Peyer's patch (tissue), 4 donors: ENCODE measurements at regions not wholly inside any gene's neighbourhood (a gene's known extent, or its start where the extent isn't known, plus 50 kb on each side); places are given as distances from the start of the nearest gene placed in this dataset.

Experiments
- CTCF ChIP-seq, 6 experiments: fragments of 450-650 bp in 4 of 6; fragments of 200-600 bp in 2 of 6; sonication (generic) in 1 of 6; IDR thresholded peaks; one replicate each; pipeline ENCODE4 v1.5.1; 2017 to 2019; ENCODE audit warnings: antibody characterized with exemption in 6 of 6, mild to moderate bottlenecking in 3 of 6, moderate library complexity in 1 of 6
- POLR2A ChIP-seq, 2 donors: fragments of 450-650 bp; IDR thresholded peaks; one replicate each; pipeline ENCODE4 v1.5.1; 2017; ENCODE audit warnings: antibody characterized with exemption in 2 of 2, mild to moderate bottlenecking in 2 of 2, moderate library complexity in 2 of 2

DNA sequence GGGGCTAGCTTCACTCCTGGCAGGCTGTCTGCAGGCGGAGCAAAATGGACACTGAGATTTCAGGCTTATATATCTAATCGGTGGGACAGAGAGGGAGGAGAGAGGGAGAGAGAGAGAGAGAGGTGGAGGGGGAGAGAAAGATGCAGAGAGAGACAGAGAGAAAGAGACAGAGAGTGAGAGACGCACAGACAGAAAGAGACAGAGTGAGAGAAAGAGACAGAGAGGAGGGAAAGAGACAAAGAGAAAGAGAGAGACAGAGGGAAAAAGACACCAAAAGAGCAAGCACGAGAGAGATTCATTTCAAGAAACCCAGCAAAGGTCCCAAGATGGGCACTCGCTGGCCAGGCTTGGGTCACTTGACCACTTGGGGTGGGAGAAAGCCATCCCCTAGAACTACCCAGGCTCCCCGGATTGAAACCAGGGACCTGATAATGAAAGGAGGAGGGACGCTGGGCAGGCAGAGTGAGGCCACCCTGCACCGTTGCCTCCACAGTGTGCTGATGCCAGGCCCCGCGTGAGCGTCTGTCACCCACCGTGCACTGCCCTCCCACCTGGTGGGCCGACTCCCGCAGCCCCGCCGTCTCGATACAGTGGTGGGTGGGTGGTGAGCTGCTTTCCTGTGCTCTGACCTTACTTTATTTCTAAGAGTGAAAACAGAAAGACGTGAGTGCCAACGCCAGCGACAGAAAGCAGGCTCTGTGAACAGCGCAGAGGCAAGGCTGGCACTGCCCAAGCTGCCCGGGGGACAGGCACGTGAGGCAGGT is 67.9 kb upstream of the SLCO4A1 start:
- TF ChIP-seq POLR2A (IDR thresholded peaks at IDR 0.05) (no peak), CTCF (IDR thresholded peaks at IDR 0.05) (no peak)
